SK-N-MC (cell line): ENCODE measurements at regions not wholly inside any gene's neighbourhood (a gene's known extent, or its start where the extent isn't known, plus 50 kb on each side); places are given as distances from the start of the nearest gene placed in this dataset.
A peak's percentile ranks its signal among the peaks of the same experiment; 100 is the strongest.
"Not testable (repeated sequence)": the region's sequence is repeated elsewhere in the genome, so short reads cannot be mapped to it uniquely, and the experiment has no call there.

Experiments
- DNase-seq: peaks from one replicate; pipeline ENCODE4 v3.0.0-alpha.2; 2011; ENCODE audit warnings: low read depth, low spot score
- H3K27ac ChIP-seq: fragments of 200-600 bp; sonication (generic); 2 replicates; pipeline ENCODE4 v1.5.1; 2016; ENCODE audit warnings: mixed run types
- H3K36me3 ChIP-seq: fragments of 200-600 bp; sonication (generic); 2 replicates; pipeline ENCODE4 v1.6.1; 2017; ENCODE audit warnings: antibody characterized with exemption, low read length, mixed read lengths; ENCODE audit not compliant: insufficient read depth
- H3K4me3 ChIP-seq: fragments of 200-600 bp; sonication (generic); 2 replicates; pipeline ENCODE4 v1.5.1; 2016
- H3K9ac ChIP-seq: fragments of 200-600 bp; sonication (generic); 2 replicates; pipeline ENCODE4 v1.8.0; 2017; ENCODE audit warnings: mixed run types, mixed read lengths; ENCODE audit not compliant: insufficient read length
- H3K9me3 ChIP-seq: fragments of 200-600 bp; sonication (generic); 2 replicates; pipeline ENCODE4 v1.6.1; 2017; ENCODE audit warnings: low read depth, mild to moderate bottlenecking, antibody characterized with exemption, low read length, moderate library complexity, mixed read lengths
- EZH2 ChIP-seq: fragments of 200-600 bp; sonication (generic); IDR thresholded peaks from one replicate; pipeline ENCODE4 v1.6.1; 2017; ENCODE audit warnings: antibody characterized with exemption
- FOXP2 ChIP-seq: optimal IDR thresholded peaks from 2 replicates; pipeline ENCODE3; 2011; ENCODE audit warnings: mild to moderate bottlenecking, moderate library complexity; ENCODE audit not compliant: insufficient read depth; ENCODE audit errors: extremely low read length, control extremely low read depth
- POLR2AphosphoS5 ChIP-seq: IDR thresholded peaks from 2 replicates; pipeline ENCODE4 v1.6.1; 2012; ENCODE audit warnings: mild to moderate bottlenecking, low read depth, low read length, borderline replicate concordance

- Histone ChIP-seq H3K9me3 (no peaks in the 10 kb centered on the region), H3K36me3 (no peaks in the 10 kb centered on the region), H3K4me3 (no peak overlapping the region), H3K9ac (peak overlapping the region; percentile 40), H3K27ac (peak overlapping the region; percentile 78)
- no peak for DNase-seq
- TF ChIP-seq EZH2 (no peak), POLR2AphosphoS5 (no peak), FOXP2 (no peak)
These were observed 50.9 kb upstream of the HSPB3 start for GRCh38 chr5:54404568-54404967.

- no peaks in the 10 kb centered on the region for H3K36me3 ChIP-seq
- H3K27ac ChIP-seq = peak overlapping the region; percentile 78
- H3K4me3 ChIP-seq = no peak overlapping the region
- TF ChIP-seq FOXP2 (no peak), EZH2 (no peak), POLR2AphosphoS5 (no peak)
- DNase-seq = no peak
- no peaks in the 10 kb centered on the region for H3K9me3 ChIP-seq
- H3K9ac ChIP-seq = no peak overlapping the region
These were observed 51.5 kb upstream of the HSPB3 start for GRCh38 chr5:54403885-54404416.

GRCh38 chr5:54403121-54403520, 52.4 kb upstream of the HSPB3 start:
- no peak for TF ChIP-seq POLR2AphosphoS5
- no peak for TF ChIP-seq FOXP2
- no peak for TF ChIP-seq EZH2
- Histone ChIP-seq H3K9ac (no peak overlapping the region), H3K4me3 (no peak overlapping the region), H3K27ac (no peak overlapping the region), H3K9me3 (no peaks in the 10 kb centered on the region), H3K36me3 (no peaks in the 10 kb centered on the region)
- DNase-seq = no peak

- Histone ChIP-seq H3K9ac (no peak overlapping the region), H3K27ac (peak overlapping the region; percentile 11; the same call in 1 of the 2 replicates), H3K4me3 (no peak overlapping the region), H3K9me3 (no peaks in the 10 kb centered on the region), H3K36me3 (no peaks in the 10 kb centered on the region)
- TF ChIP-seq FOXP2 = no peak
- no peak for TF ChIP-seq EZH2
- no peak for TF ChIP-seq POLR2AphosphoS5
- DNase-seq = no peak
These were observed 54.0 kb upstream of the HSPB3 start for GRCh38 chr5:54401515-54401914.

GRCh38 chr5:54398191-54398590, 57.3 kb upstream of the HSPB3 start:
- no peaks in the 10 kb centered on the region for H3K9me3 ChIP-seq
- H3K9ac ChIP-seq = no peak overlapping the region
- H3K36me3 ChIP-seq = no peaks in the 10 kb centered on the region
- DNase-seq = no peak
- H3K4me3 ChIP-seq = no peak overlapping the region
- H3K27ac ChIP-seq = no peak overlapping the region
- no peak for TF ChIP-seq FOXP2
- no peak for TF ChIP-seq EZH2
- no peak for TF ChIP-seq POLR2AphosphoS5

- H3K36me3 ChIP-seq = no peaks in the 10 kb centered on the region
- no peak overlapping the region for H3K9ac ChIP-seq
- no peaks in the 10 kb centered on the region for H3K9me3 ChIP-seq
- H3K27ac ChIP-seq = no peak overlapping the region
- TF ChIP-seq EZH2 (no peak), FOXP2 (no peak), POLR2AphosphoS5 (no peak)
- no peak for DNase-seq
- no peak overlapping the region for H3K4me3 ChIP-seq
These were observed 58.1 kb upstream of the HSPB3 start for GRCh38 chr5:54397420-54397819.

- H3K9ac ChIP-seq, H3K9me3 ChIP-seq, DNase-seq, H3K27ac ChIP-seq, H3K4me3 ChIP-seq, H3K36me3 ChIP-seq: not testable (repeated sequence)
These were observed 62.5 kb upstream of the HSPB3 start for GRCh38 chr5:54393007-54393406.

GRCh38 chr5:54390539-54391031, 64.9 kb upstream of the HSPB3 start:
- Histone ChIP-seq H3K4me3 (peak overlapping the region; percentile 51), H3K9me3 (0 out of 2 replicates have a peak, but pooled peaks cover 4% of the 10 kb centered on the region), H3K36me3 (no peaks in the 10 kb centered on the region), H3K27ac (peak overlapping the region; percentile 99), H3K9ac (peak overlapping the region; percentile 72)
- DNase-seq = no peak
- TF ChIP-seq POLR2AphosphoS5 = no peak
- no peak for TF ChIP-seq EZH2
- TF ChIP-seq FOXP2 = no peak

GRCh38 chr5:54390015-54390414, 65.5 kb upstream of the HSPB3 start:
- peak; percentile 29 for TF ChIP-seq FOXP2
- peak; percentile 49; the same call in 1 of the 2 replicates for TF ChIP-seq POLR2AphosphoS5
- TF ChIP-seq EZH2 = no peak
- peak overlapping the region; percentile 72 for H3K9ac ChIP-seq
- no peaks in the 10 kb centered on the region for H3K36me3 ChIP-seq
- peak overlapping the region; percentile 51 for H3K4me3 ChIP-seq
- 0 out of 2 replicates have a peak, but pooled peaks cover 4% of the 10 kb centered on the region for H3K9me3 ChIP-seq
- DNase-seq = peak; percentile 96
- H3K27ac ChIP-seq = peak overlapping the region; percentile 99

GRCh38 chr5:54389399-54389798, 66.1 kb upstream of the HSPB3 start:
- H3K4me3 ChIP-seq, H3K9me3 ChIP-seq, H3K36me3 ChIP-seq, DNase-seq, H3K9ac ChIP-seq: not testable (repeated sequence)
- H3K27ac ChIP-seq = peak overlapping the region; percentile 99
